ENCODE measurements at regions not wholly inside any gene's neighbourhood (a gene's known extent, or its start where the extent isn't known, plus 50 kb on each side); places are given as distances from the start of the nearest gene placed in this dataset.

DNA sequence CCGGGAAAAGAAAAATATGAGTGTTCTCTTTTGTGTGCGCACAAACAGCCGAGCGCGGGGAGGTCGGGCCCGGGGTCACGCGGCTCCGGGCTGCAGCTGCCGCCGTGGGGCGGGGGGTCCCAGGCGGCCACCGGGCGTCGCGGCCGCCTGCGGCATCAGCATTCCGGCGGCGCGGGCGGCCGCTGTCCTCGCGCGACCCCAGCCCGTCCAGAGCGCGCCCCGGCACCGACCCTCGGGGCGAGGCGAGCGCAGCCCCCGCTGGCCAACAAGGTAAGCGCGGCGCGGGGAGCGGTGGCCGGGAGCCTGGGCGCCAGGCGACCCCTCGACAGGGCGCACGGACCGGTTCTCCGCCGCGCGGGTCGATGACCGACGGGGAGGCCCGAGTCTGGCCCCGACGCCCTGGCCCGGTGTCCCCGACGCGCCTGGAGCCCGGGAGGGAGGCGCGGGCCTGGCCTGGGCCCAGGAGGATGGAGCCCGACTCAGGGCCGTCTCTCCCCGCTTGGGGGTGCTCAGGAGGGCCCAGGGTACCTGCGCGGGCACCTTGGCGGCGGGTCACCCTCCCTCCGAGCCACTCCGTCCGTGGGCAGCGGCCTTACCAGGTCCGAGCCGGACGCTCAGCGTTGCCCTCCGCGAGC is 103.9 kb upstream of the DIO3 start:
- H3K4me3 ChIP-seq (ENCODE audit: low read length in 2 of 2), result no peak overlapping the region
- peaks cover 25 to 52% of the 10 kb centered on the region in 2 donors for H3K27me3 ChIP-seq (ENCODE audit: control insufficient read depth in 1 of 2, insufficient read depth in 2 of 2, low read length in 2 of 2)
- H3K9me3 ChIP-seq (ENCODE audit: control insufficient read depth in 2 of 2, low read length in 2 of 2), result no peaks in the 10 kb centered on the region
- peaks cover 9% of the 10 kb centered on the region for H3K4me1 ChIP-seq (ENCODE audit: control insufficient read depth, insufficient read depth, low read length)
- no peaks in the 10 kb centered on the region for H3K36me3 ChIP-seq (ENCODE audit: control insufficient read depth in 2 of 2, insufficient read depth in 2 of 2, low read length in 2 of 2)
- H3K9ac ChIP-seq (ENCODE audit: low read length in 2 of 2), result no peak overlapping the region
- no peak overlapping the region for H3K27ac ChIP-seq (ENCODE audit: low read length)

DNA sequence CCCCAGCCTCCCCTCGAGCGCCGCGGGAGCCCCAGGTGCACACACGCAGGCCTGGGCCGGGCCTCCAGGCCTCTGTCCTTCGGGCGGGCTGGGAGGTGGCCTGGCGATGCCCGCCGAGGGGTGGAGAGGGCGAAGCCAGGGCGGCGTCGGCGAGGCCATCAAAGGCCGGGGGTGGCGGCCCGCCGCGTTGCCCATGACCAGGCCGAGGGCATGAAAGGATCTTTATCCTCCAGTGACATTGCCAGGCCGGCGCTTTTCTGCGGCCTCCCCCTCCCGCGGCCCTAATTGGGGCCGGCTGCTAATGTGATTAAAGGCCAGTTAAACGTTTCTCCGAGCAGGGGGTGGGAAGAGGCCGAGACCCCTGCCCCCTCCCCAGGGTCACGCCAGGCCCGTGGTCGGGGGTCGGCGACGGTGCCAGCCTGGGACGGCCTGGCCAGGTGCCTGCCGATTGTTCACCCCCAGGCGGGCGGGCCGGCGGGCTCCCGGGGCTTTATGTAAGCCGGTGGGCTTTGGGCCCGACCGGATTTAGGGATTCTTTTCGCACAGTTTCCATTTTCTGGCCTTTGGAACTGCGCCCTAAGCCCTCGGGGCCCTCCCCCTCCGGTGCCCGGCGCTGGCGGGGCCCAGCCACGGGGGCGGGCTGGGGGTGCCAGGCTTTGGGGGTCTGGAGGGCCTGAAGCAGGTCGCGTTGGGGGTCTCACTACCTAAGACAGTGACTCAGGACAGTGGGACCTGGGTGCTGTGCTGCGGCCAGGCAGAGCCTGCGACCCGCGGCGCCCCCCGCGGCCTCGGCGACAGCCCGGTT is 103.2 kb upstream of the DIO3 start:
- Histone ChIP-seq H3K27me3 (ENCODE audit: control insufficient read depth in 1 of 2, insufficient read depth in 2 of 2, low read length in 2 of 2) (peaks cover 27 to 52% of the 10 kb centered on the region in 2 donors), H3K9me3 (ENCODE audit: control insufficient read depth in 2 of 2, low read length in 2 of 2) (no peaks in the 10 kb centered on the region), H3K4me3 (ENCODE audit: low read length in 2 of 2) (no peak overlapping the region), H3K4me1 (ENCODE audit: control insufficient read depth, insufficient read depth, low read length) (peaks cover 9% of the 10 kb centered on the region), H3K36me3 (ENCODE audit: control insufficient read depth in 2 of 2, insufficient read depth in 2 of 2, low read length in 2 of 2) (no peaks in the 10 kb centered on the region), H3K9ac (ENCODE audit: low read length in 2 of 2) (no peak overlapping the region), H3K27ac (ENCODE audit: low read length) (no peak overlapping the region)

DNA sequence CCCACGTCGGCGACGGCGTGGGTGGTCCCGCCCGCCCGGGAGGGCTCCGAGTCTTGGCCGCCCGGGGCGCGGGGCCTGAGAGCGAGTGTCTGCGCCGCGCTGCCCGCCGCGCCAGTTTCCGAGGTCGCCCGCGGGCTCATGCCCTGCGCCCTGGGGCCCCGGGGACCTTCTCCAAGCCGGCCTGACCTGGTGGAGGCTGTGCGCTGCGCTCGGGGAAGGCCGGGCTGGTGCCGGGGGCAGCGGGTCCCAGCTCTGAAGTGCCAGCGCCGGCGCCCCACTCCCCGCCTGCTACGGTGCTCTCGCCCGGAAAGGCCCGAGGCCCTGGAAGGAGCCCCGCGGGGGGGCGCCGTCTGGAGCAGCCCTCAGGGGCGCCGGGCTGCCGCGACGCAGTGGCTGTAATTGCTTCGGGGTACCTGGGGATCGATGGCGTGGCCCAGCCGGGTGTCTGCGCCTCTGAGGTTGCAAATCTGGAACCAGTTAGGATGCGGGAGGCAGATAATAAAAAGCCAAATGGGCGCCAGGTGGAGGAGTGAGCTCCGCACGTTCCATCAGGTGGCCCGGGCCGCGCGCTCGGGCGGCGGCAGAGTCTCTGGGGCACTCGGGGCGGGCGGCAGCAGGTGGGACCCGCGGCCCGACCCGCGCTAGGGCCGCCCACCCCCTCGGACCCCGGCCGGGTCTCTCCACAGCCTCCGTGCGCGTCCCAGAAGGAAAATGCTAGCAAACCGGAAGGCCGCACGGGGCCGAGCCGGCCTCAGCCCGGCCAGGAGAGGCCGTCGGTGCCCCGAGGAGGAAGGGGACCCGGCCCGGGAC is 102.3 kb upstream of the DIO3 start:
- H3K4me1 ChIP-seq (ENCODE audit: control insufficient read depth, insufficient read depth, low read length), result peaks cover 9% of the 10 kb centered on the region
- H3K27me3 ChIP-seq (ENCODE audit: control insufficient read depth in 1 of 2, insufficient read depth in 2 of 2, low read length in 2 of 2), result peaks cover 28 to 52% of the 10 kb centered on the region in 2 donors
- no peaks in the 10 kb centered on the region for H3K9me3 ChIP-seq (ENCODE audit: control insufficient read depth in 2 of 2, low read length in 2 of 2)
- H3K4me3 ChIP-seq (ENCODE audit: low read length in 2 of 2), result no peak overlapping the region
- H3K9ac ChIP-seq (ENCODE audit: low read length in 2 of 2), result no peak overlapping the region
- H3K27ac ChIP-seq (ENCODE audit: low read length), result no peak overlapping the region
- no peaks in the 10 kb centered on the region for H3K36me3 ChIP-seq (ENCODE audit: control insufficient read depth in 2 of 2, insufficient read depth in 2 of 2, low read length in 2 of 2)

DNA sequence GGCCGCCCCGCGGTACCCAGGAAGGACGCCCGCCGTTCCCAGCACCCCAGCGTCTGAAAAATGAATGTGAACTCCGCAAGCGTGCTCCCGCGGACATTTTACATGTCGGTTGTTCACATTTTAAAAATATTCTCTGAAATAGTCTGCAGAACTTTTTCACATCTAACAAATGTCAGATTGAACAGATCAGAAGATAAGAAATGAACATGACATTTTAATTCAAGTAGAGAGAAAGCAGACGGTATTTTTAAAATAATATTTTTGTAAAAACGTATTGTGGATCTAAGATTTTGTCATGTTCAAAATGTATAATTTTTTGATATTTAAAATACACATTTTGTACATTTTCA is 101.8 kb upstream of the DIO3 start:
- H3K9ac ChIP-seq (ENCODE audit: low read length in 2 of 2), result no peak overlapping the region
- no peak overlapping the region for H3K27ac ChIP-seq (ENCODE audit: low read length)
- H3K4me1 ChIP-seq (ENCODE audit: control insufficient read depth, insufficient read depth, low read length), result peaks cover 9% of the 10 kb centered on the region
- no peaks in the 10 kb centered on the region for H3K36me3 ChIP-seq (ENCODE audit: control insufficient read depth in 2 of 2, insufficient read depth in 2 of 2, low read length in 2 of 2)
- H3K4me3 ChIP-seq (ENCODE audit: low read length in 2 of 2), result no peak overlapping the region
- no peaks in the 10 kb centered on the region for H3K9me3 ChIP-seq (ENCODE audit: control insufficient read depth in 2 of 2, low read length in 2 of 2)
- peaks cover 26 to 52% of the 10 kb centered on the region in 2 donors for H3K27me3 ChIP-seq (ENCODE audit: control insufficient read depth in 1 of 2, insufficient read depth in 2 of 2, low read length in 2 of 2)

DNA sequence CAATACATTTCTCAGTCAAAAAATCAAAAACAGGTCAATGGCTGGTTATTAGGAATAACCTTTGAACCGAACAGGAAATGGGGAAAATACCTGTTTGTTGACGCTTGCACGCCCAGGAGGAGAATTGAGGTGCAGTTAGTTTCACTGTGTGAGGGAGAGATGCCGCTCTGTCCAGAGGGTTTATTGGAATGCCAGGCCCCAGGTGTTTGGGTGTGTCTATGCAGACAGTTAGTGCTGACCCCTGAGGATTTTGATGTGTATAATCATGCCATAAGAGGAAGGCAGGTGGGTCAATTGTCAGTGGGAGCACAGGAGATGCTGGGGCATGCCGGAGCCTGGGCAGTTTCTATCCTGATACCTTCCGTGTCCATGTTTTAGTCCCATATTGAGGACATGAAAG is 100.8 kb upstream of the DIO3 start:
- Histone ChIP-seq H3K9me3 (ENCODE audit: control insufficient read depth in 2 of 2, low read length in 2 of 2) (no peaks in the 10 kb centered on the region), H3K27me3 (ENCODE audit: control insufficient read depth in 1 of 2, insufficient read depth in 2 of 2, low read length in 2 of 2) (peaks cover 22 to 52% of the 10 kb centered on the region in 2 donors)

DNA sequence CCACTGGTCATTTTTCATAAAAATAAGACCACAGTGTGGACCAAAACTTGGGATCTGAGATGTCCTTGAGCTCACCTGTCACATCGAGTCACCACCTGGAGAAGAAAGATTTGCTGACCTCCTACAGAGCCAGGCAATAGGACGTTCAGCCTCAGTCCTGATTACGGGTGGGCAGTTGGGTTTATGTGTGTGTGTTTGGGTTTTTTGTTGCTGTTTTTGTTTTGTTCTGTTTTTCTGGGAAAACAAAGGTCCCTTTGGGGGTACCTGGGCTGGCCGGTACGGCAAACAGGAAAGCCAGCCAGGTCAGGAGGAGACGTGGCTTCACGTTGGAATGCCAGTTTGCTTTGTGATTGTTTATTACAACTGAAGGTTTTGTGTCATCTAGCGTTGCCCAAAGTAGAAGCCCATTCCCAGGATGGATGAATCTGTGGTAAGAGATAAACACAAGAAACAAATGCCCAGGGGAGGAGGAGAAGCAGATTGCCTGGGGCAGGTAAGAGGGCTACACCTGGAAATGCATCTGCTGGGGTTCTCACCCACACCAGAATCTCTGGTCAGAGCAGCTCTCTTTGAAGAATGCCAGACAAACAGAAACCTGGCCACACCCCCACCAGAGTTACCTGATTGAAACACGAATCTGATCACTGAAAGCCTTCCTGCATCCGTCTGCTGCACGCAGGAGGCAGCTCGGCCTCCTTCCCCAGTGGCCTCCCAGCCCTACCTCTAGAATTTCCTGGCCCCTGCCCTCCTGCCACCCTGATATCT is 100.1 kb upstream of the DIO3 start:
- H3K4me3 ChIP-seq (ENCODE audit: low read length in 2 of 2), result no peak overlapping the region
- no peak overlapping the region for H3K27ac ChIP-seq (ENCODE audit: low read length)
- H3K9me3 ChIP-seq (ENCODE audit: control insufficient read depth in 2 of 2, low read length in 2 of 2), result no peaks in the 10 kb centered on the region
- H3K36me3 ChIP-seq (ENCODE audit: control insufficient read depth in 2 of 2, insufficient read depth in 2 of 2, low read length in 2 of 2), result no peaks in the 10 kb centered on the region
- peaks cover 21 to 51% of the 10 kb centered on the region in 2 donors for H3K27me3 ChIP-seq (ENCODE audit: control insufficient read depth in 1 of 2, insufficient read depth in 2 of 2, low read length in 2 of 2)
- peaks cover 9% of the 10 kb centered on the region for H3K4me1 ChIP-seq (ENCODE audit: control insufficient read depth, insufficient read depth, low read length)
- H3K9ac ChIP-seq (ENCODE audit: low read length in 2 of 2), result no peak overlapping the region

More for the DNA sequence above, 100.8 kb upstream of the DIO3 start:
- no peak overlapping the region for H3K4me3 ChIP-seq (ENCODE audit: low read length in 2 of 2)
- no peak overlapping the region for H3K27ac ChIP-seq (ENCODE audit: low read length)
- H3K4me1 ChIP-seq (ENCODE audit: control insufficient read depth, insufficient read depth, low read length), result peaks cover 9% of the 10 kb centered on the region
- no peaks in the 10 kb centered on the region for H3K36me3 ChIP-seq (ENCODE audit: control insufficient read depth in 2 of 2, insufficient read depth in 2 of 2, low read length in 2 of 2)
- no peak overlapping the region for H3K9ac ChIP-seq (ENCODE audit: low read length in 2 of 2)

DNA sequence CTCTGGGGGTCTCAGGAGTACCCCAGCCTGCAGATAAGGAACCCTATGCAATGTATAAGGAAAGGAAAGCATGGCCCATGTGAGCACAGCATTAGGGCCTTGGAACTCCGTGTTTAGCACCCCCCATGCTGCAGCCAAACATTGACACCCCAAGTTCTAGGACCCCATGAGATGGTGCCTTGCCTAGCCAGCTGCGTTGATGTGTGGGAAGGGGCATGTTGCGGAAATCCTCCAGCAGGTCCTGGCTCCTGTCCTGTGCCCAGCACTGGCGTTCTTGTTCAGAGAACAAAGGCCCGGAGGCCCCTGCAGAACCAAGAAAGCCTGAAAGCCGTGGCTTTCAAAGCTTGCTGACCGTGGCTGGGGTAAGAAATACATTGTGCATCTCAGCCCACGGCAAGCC is 99.4 kb upstream of the DIO3 start:
- H3K27me3 ChIP-seq (ENCODE audit: control insufficient read depth in 1 of 2, insufficient read depth in 2 of 2, low read length in 2 of 2), result peaks cover 17 to 44% of the 10 kb centered on the region in 2 donors

DNA sequence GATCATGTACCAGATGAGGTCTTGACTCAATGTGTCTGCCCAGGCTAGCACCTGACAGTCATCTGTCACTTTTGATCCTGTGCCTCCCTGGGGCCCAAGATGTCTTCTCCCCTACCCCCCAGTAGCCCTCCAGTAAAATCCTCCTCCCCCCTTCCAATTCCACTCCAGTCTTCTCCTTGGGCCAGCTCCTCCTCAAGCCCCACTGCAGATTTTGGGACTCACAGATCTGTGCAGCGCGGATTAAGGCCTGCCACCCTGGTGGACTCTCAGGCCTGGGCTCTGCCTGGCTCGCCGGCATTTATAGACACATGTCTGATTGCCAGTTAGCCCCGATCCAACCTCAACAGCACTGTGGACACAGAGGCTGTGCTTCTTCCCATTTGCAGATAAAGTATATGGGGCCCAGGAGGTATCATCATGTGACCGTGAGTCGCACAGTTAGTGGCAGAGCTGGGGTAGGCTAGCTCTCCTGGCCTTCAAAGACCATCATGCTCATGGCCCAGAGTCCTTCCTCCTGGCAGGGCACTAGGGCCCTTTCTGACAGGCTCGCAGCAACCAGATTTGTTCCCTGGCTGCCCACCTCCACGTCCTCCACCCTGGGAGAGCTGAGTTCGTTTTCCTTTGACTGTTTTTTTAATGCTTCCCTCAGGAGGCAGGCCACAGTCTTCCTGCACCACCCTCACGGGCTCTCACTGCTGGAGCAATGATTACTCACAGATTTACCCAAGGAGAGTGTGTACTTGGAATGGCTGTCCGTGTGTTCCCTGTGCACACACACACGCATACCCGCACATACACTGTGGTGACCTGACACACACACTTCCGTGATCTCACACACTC is 98.3 kb upstream of the DIO3 start:
- H3K9me3 ChIP-seq (ENCODE audit: control insufficient read depth in 2 of 2, low read length in 2 of 2), result no peaks in the 10 kb centered on the region
- H3K36me3 ChIP-seq (ENCODE audit: control insufficient read depth in 2 of 2, insufficient read depth in 2 of 2, low read length in 2 of 2), result no peaks in the 10 kb centered on the region
- no peak overlapping the region for H3K4me3 ChIP-seq (ENCODE audit: low read length in 2 of 2)
- no peak overlapping the region for H3K9ac ChIP-seq (ENCODE audit: low read length in 2 of 2)
- H3K4me1 ChIP-seq (ENCODE audit: control insufficient read depth, insufficient read depth, low read length), result peaks cover 9% of the 10 kb centered on the region
- peaks cover 17 to 36% of the 10 kb centered on the region in 2 donors for H3K27me3 ChIP-seq (ENCODE audit: control insufficient read depth in 1 of 2, insufficient read depth in 2 of 2, low read length in 2 of 2)
- H3K27ac ChIP-seq (ENCODE audit: low read length), result no peak overlapping the region

More for the DNA sequence above, 99.4 kb upstream of the DIO3 start:
- Histone ChIP-seq H3K4me3 (ENCODE audit: low read length in 2 of 2) (no peak overlapping the region), H3K36me3 (ENCODE audit: control insufficient read depth in 2 of 2, insufficient read depth in 2 of 2, low read length in 2 of 2) (no peaks in the 10 kb centered on the region), H3K9ac (ENCODE audit: low read length in 2 of 2) (no peak overlapping the region), H3K4me1 (ENCODE audit: control insufficient read depth, insufficient read depth, low read length) (peaks cover 9% of the 10 kb centered on the region), H3K27ac (ENCODE audit: low read length) (no peak overlapping the region), H3K9me3 (ENCODE audit: control insufficient read depth in 2 of 2, low read length in 2 of 2) (no peaks in the 10 kb centered on the region)

DNA sequence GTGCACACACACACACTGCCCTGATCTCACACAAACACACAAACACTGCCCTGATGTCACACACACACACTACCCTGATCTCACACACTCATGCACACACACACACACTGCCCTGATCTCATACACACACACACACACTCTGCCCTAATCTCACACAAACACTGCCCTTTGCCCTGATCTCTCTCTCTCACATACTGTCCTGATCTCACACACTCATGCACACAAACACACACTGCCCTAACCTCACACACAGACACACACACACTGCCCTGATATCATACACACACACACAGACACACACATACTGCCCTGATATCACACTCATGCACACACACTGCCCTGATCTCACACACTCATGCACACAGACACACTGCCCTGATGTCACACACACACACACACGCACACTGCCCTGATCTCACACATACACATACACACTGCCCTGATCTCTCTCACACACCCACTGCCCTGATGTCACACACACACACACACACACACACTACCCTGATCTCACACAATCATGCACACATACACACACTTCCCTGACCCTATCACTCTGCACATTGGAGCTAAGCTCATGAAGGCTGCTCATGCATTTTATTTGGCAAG is 97.6 kb upstream of the DIO3 start:
- Histone ChIP-seq H3K36me3 (ENCODE audit: control insufficient read depth in 2 of 2, insufficient read depth in 2 of 2, low read length in 2 of 2) (no peaks in the 10 kb centered on the region), H3K27me3 (ENCODE audit: control insufficient read depth in 1 of 2, insufficient read depth in 2 of 2, low read length in 2 of 2) (peaks cover 17 to 28% of the 10 kb centered on the region in 2 donors), H3K4me1 (ENCODE audit: control insufficient read depth, insufficient read depth, low read length) (peaks cover 5% of the 10 kb centered on the region), H3K9ac (ENCODE audit: low read length in 2 of 2) (no peak overlapping the region), H3K9me3 (ENCODE audit: control insufficient read depth in 2 of 2, low read length in 2 of 2) (no peaks in the 10 kb centered on the region), H3K4me3 (ENCODE audit: low read length in 2 of 2) (no peak overlapping the region), H3K27ac (ENCODE audit: low read length) (no peak overlapping the region)

Data from stomach smooth muscle (tissue), 2 donors.